ENCODE measurements at regions not wholly inside any gene's neighbourhood (a gene's known extent, or its start where the extent isn't known, plus 50 kb on each side); places are given as distances from the start of the nearest gene placed in this dataset.
"Not testable (repeated sequence)": the region's sequence is repeated elsewhere in the genome, so short reads cannot be mapped to it uniquely, and the experiment has no call there.

DNA sequence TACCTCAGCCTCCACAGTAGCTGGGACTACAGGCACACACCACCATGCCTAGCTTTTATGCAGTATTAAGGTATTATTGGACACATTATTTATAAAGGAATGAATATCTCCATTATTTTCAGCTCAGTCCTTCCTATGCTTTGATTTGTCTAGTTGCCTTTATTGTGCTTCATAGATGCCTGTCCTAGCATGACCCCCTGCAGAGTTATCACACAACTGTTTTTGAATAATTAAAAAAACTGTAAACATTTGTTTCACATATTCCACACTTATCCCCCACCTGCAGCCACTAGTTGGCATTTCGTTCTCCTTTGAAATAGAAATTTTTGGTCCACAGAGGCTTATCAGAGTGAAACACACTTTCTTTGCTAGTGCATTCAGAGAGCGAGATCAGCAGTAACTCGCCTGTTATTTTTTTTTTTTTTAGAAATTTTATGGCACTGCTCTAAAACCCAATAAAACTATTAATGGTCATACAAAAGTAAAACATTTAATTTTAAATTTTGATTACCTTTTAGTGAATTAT is 151.8 kb upstream of the RASA1 start:
- no peak for DNase-seq

DNA sequence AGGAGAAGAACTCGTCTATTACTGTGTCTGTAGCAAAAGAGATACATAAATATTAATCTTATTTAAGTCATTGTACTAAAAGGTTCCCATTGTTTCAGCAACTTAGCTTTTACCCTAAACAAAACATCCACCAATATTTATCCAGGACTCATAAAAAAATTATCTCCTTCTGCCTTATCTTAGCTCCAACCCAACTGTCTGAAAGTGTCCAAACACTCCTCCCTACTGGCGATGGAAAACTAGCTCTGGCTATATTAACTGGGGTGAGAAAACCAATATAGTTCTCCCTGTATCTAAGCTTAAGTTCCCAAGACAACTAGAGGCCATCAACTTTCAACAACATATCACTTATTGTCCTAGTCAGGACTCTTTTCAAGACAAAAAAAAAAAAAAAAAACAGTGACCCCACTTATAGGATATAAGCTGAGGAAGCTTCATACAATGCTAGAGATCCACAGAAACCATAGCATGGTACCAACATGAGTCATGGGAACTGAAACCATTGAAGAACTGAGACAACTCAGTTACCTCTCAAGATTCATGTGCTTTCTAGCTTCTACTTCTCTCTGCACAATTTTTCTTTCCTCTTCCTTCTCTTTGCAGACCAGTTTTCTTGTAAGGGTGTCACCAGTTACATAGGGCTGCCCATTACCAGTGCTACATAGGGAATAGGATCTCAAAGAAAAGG is 150.7 kb upstream of the RASA1 start:
- no peak for DNase-seq

DNA sequence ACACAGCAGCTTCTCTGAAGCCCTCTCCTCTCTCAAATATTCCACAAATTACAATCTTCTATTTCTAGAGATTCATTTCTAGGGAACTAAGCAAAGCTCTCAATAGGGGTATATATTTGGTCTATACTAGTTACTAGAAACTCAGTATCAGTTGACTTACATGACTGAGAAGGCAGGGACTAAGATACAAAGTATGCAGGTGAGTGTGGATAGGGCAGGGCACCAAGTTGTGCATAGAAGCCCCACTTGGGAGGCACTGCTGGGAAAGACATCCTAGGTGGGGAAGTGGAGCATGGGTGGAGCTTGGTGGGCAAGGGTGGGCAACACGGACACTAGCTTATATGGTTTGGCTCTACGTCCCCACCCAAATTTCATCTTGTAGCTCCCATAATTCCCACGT is 148.1 kb upstream of the RASA1 start:
- DNase-seq: no peak

DNA sequence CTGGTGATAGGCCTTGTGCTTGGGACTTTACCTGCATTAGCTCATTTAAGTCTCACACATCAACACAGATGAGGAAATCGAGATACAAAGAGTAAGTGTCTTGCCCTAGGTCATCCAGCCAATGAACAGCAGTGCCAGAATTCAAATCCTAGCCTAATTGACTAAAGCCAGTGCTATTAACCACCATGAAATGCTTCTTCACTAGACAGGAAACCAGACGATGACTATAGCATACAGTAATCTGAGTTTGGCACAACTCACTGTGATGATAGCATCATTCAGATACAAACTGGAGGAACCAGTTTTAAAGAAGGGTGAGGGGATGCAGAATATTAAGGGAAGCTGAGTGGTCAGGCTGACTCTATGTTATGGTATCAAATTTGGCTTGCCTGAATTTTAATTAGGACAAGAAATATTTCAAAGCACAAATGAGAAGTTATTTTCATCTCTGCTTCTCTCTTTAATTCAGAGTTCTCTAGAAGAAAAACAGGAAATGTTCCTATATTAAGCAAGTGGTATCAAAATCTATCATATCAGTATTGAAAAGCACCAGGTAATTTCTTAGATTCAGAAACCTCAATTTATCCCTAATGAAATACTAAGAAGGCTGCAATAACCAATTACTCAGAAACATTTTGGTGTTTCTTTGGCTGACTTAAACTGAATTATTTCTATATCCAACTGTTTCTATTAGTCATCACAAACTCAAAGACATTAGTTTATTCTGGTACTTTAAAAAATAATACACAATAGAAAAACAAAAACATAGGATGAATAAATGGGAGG is 147.0 kb upstream of the RASA1 start:
- no peak for DNase-seq

DNA sequence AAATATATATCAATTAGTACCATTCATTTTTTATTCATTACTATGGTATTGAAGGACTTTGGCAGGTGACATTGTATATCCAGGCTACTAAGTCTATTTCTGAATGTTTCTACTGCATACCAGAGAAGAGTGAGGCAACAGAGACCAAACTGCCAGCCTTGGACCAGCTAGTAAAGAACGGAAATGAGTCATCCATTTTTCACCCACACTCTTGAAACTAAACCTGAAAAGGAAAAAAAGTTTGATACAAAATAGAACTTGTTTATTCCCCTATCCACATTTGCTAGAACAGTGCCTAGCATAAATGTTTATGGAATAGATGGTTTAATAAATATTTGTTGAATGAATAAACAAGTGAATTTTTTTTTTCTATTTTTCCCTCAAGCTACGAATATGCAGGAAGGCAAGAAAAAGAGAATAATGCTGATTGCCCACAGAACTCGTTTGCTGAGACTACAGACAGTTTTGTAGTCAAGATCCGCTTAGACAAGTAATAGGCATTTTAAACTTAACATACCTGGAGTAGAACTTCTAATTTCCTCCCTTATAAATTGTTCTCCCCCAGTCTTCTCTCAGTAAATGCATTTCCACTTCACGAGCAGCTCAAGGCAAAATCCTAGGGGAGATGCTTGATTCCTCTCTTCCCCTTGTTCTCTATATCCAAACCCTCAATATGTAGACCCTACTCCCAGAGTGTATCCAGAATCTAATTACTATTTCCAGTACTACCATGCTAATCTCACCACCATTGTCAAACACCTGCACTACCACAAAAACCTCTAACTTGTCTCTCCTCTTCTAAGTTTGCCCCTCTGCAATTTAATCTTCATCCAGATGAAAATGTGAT is 146.2 kb upstream of the RASA1 start:
- DNase-seq: no peak

DNA sequence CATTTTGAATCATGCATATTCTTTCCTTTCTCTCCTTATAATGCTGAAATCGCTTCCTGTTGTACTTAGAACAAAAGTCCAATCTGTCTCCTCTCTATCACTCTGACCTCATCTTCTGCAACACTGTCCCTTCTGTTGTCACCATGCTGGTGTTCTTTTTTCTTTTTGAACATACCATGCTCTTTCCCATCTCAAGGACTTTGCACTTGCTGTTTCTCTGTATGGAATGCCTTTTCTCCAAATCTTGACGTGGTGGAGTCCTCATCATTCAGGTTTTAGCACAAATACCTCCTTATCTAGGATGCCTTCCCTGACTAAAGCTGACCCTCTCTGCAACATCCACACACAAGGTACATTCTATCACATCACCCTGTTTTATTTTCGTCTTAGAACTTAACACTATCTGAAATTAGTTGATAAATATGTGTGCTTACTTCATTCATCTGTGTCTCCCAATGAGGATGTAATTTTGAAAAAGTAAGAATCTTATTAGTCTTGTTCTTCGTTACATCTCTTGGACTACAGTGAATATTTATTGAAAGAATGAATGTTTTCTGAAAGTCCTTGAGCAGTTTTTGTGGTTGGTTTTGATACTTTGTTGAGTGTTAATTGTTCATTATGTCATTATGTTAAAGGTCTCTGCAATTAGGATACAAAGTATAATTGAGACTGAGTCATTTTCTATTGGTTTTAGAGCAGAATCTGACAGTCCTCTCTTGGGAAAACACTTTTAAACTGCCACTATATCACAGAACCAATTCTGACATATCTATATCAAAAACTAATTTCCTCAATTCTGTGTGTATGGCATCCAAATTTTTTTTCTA is 145.3 kb upstream of the RASA1 start:
- no peak for DNase-seq

DNA sequence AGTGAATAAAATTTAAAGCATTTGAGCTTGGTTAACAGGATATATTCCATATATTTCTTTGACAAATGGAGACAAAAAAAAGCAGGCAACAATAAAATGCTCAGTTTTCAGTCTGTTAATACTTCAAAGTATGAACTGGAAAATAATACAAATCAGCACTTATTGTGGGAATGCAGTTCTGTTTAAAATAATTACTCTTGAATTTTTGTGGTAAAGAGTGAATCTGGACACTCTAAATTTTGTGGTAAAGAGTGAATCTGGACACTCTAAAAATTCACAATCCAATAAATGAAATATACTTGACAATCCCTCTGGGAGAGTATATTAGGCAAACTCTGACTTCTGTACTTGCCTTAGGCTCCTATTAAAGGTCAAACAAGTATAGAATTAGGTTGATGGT is 141.9 kb upstream of the RASA1 start:
- DNase-seq: no peak

DNA sequence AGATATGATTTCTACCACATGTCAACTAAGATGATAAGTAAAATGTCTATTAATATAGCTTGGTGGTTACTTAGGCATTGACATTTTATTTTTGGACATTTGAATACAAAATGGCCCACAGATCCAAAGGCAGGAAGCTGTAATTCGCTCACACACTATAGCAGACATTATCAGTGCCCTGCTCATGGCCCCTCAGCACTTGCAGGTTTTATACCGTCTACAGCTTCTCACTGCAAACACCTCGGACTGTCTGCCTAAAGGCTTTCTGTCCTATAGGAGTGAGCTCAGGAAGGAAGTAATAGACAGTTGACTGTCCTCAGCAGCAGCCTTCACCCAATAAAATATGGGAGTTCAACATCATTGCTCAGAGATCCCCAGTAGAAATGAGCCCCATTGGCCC is 140.8 kb upstream of the RASA1 start:
- no peak for DNase-seq

DNA sequence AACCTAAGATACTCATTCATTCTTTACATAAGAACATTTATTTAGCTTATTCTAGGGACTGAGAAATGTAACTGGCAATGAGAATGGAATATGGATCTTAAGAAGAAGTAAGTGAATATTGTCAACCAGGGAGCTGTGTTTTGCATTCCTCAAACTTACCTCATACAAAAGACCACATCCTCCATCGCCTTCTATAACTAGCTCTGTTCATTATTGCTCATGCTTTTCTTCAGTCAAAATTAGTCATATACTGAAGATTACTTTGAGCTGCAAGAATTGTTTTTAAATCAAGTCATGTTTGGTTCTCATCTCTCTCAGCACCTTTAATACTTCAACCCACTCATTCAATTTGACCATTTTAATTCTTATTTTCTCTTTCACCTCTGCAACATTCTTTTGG is 140.3 kb upstream of the RASA1 start:
- DNase-seq: no peak

DNA sequence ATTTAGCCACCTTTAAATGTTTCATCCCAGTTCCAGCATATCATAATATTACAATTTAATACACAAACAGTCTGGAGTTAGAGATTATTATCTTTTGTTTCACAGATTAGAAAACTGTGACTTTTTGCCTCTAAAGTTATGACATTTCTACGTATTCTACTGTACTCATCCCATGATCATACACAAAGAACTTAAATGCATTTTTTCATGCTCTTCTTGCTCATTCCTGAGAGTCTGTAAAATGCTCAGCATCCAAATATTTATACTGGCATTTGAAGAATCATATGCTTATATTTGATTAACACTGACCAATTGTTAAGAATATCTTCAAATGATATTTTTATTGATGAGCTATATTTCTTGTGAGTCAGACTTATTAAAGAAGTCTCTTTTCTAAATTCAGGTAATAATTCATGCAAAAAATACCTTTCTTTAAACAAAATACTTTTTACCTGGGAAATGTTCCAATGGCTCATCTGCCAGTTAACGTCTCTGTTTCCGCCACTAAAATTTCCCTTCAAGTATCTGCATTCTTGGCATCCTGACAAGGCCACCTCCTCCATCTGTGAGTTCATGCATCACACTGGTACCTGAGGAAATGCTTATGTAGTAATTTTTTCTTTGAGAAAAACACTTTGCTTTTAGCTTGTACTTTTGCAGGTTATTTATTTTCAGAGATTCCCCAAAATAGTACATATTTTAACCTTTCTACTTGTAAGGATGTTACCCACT is 139.6 kb upstream of the RASA1 start:
- no peak for DNase-seq

DNA sequence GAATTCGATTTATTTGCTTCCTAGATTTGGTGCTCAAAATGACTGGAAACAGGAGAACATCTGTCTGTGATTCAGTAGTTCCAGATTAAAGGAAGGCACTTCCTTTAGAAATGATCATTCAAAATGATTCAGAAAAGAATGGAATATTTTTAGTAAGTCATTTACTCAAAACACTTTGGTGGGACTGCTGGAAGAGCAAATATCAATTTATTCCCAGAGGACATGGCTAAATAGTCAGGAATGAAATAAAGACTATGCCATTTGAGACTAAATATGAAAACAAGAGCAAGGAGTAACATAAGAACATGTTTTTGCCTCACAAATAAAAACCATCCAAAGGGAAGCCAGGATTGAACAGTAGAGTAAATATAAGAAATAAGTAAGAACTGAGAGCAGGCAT is 138.6 kb upstream of the RASA1 start:
- no peak for DNase-seq

DNA sequence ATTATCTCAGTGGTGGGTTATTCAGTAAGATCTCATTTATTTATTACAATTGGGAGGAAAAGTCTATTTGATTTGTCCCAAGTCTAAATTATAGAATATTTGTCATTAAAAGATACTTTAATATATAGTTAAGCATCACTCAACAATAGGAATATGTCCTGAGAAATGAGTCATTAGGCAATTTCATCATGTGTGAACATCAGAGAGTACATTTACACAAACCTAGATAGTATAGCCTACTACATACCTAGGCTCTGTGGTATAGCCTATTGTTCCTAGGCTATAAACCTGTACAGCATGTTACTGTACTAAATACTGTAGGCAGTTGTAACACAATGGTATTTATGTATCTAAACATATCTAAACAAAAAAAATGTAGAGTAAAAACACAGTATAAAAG is 135.0 kb upstream of the RASA1 start:
- DNase-seq: no peak

DNA sequence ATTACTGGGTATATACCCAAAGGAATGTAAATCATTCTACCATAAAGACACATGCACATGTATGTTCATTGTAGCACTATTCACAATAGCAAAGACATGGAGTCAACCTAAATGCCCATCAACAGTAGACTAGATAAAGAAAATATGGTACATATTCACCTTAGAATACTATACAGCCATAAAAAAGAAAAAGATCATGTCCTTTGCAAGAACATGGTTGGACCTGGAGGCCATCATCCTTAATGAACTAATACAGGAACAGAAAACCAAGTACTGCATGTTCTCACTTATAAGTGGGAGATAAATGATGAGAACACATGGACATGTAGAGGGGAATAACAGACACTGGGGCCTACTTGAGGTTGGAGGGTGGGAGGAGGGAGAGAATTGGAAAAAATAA is 133.2 kb upstream of the RASA1 start:
- DNase-seq: not testable (repeated sequence)

DNA sequence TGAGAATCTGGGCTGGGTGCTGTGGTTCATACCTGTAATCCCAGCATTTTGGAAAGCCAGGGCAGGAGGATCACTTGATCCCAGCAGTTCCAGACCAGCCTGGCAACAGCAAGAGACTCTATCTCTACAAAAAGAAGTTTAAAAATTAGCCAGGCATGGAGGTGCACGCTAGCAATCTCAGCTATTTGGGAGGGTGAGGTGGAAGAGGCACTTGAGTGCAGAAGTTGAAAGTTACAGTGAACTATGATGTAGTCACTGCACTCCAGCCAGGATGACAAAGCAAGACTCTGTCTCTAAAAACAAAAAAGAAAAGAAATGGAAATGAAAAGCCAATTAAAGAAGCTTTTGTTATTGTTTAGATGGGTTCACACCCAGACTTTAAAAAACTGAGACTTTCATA is 131.6 kb upstream of the RASA1 start:
- DNase-seq: no peak

DNA sequence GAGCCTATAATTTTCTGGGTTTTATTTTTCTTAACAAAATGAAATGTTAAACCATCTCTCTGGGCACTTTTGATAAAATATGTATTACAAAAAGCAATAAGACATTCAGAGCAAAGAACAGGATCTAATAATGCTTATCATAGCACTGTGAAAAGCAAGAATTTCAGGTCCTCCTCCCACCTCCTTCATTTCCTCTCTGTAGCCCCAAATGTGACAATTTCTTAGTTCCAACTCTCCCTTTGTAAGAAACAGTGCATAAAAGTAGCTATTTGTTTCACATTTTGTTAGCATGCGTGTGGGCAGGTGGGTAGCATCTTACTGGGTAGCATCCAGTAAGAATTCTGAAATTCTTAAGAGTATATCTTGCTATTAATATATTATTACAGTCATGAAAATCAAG is 130.9 kb upstream of the RASA1 start:
- no peak for DNase-seq

DNA sequence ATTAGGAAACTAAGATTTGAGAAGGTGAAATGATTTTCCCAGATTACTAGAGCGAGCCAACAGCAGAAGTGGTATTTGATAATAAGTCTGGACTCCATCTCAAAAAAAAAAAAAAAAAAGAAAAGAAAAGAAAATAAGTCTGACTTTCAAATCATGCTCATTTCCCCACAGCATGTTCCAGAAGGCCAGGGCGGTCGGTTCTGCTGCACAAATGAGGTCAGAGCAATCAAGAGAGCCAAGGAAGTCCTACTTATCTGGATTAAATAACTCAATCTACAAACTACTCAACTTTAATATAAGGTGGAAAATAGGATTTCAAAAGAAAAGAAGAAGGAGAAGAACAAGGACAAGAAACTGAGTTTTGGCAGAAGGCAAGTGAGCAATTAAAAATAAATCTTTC is 130.4 kb upstream of the RASA1 start:
- DNase-seq: no peak

DNA sequence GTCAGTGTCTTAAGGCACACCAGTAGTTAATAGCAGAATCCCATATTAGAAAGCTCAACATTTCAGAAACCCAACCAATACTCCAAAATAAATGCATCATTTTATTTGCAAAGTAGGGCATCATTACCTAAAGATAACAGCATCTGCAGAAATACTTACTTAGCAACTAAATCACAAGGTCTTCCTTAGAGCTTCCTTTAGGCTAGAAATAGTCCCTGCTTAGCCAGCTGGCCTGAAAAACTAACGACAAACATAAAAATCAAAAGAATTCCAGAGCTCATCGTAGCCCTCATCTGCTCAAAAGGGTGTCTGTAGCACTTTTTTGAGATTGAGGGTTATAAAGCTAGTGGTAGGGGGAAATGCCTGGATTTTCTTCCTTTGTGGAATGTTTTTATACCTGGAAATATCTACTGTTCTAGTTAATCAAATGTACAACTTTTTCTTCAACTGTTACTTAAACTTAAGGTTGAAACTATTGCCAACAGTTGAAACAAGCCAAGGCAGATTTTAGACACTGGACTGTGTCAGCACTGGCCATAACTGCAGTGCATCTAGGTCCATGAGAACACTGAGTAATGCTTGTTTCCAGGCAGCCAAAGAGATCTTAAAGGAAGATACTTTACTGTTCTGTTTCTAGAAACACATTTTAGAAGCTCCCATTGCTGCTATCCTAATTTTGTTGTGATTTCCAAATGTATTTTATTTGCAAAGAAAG is 129.4 kb upstream of the RASA1 start:
- DNase-seq: no peak

DNA sequence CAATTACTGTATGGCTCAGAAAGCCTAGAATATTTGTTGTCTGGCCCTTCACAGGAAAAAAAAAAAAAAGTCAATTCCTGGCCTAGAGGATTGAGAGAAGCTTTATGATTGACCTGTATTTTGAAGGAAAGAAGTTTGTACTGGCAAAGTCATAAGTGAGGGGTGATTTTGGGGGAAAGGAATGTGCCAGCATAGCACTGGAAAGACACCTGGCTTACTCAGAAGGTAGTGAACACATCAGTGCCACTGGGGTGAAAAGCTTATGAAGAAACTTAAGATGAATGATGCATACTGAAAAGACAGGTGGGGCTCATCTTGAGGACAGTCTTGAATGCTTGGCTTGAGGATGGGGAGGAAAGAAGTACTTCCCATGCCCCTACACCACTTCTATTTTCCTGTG is 127.9 kb upstream of the RASA1 start:
- no peak for DNase-seq

DNA sequence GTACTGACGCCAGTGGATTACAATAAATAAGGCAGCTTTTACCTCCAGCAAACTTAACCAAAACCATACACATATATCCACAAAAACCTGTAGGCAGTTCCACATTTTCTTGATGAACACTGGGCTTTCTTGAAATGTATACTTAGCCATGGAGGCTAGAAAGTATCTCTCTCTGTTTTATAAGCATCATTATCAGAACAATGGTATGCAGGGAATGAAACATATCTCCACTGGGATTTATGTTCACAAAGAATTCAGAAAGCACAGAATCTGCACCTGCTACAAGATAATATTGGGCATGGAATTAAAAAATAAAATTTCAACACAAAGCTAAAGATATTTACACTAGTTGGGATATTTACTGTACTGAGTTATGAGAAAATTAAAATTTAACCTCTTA is 126.1 kb upstream of the RASA1 start:
- DNase-seq: no peak

DNA sequence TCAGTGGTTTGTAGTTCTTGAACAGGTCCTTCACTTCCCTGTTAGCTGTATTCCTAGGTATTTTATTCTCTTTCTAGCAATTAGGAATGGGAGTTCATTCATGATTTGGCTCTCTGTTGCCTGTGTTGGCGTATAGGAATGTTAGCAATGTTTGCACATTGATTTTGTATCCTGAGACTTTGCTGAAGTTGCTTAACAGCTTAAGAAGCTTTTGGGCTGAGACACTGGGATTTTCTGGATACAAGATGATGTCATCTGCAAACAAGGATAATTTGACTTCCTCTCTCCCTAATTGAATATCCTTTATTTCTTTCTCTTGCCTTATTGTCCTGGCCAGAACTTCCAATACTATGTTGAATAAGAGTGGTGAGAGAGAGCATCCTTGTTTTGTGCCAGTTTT is 121.8 kb upstream of the RASA1 start:
- DNase-seq: not testable (repeated sequence)

DNA sequence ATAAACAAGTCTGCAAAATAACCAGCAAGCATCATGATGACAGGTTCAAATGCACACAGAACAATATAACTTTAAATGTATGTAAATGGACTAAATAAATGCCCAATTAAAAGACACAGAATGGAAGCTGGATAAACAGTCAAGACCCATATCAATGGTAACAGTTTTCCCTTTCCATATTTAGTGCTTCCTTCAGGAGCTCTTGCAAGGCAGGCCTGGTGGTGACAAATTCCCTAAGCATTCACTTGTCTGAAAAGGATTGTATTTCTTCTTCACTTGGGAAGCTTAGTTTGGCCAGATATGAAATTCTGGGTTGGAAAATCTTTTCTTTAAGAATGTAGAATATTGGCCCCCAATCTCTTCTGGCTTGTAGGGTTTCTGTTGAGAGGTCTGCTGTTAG is 120.2 kb upstream of the RASA1 start:
- no peak for DNase-seq

Data from NCI-H2029 (cell line).